ENCODE measurements at regions not wholly inside any gene's neighbourhood (a gene's known extent, or its start where the extent isn't known, plus 50 kb on each side); places are given as distances from the start of the nearest gene placed in this dataset.

- TF ChIP-seq CTCF (IDR thresholded peaks at IDR 0.05; ENCODE audit: insufficient read depth, low read length, poor library complexity, severe bottlenecking), result peak; percentile 9
- no peak for TF ChIP-seq EZH2phosphoT487 (conservative IDR thresholded peaks at IDR 0.05; ENCODE audit: low read length)
These were observed 345.5 kb downstream of the REEP3 start for GRCh38 chr10:63866747-63867140.
